ENCODE measurements at regions not wholly inside any gene's neighbourhood (a gene's known extent, or its start where the extent isn't known, plus 50 kb on each side); places are given as distances from the start of the nearest gene placed in this dataset.
"Not testable (repeated sequence)": the region's sequence is repeated elsewhere in the genome, so short reads cannot be mapped to it uniquely, and the experiment has no call there.

DNA sequence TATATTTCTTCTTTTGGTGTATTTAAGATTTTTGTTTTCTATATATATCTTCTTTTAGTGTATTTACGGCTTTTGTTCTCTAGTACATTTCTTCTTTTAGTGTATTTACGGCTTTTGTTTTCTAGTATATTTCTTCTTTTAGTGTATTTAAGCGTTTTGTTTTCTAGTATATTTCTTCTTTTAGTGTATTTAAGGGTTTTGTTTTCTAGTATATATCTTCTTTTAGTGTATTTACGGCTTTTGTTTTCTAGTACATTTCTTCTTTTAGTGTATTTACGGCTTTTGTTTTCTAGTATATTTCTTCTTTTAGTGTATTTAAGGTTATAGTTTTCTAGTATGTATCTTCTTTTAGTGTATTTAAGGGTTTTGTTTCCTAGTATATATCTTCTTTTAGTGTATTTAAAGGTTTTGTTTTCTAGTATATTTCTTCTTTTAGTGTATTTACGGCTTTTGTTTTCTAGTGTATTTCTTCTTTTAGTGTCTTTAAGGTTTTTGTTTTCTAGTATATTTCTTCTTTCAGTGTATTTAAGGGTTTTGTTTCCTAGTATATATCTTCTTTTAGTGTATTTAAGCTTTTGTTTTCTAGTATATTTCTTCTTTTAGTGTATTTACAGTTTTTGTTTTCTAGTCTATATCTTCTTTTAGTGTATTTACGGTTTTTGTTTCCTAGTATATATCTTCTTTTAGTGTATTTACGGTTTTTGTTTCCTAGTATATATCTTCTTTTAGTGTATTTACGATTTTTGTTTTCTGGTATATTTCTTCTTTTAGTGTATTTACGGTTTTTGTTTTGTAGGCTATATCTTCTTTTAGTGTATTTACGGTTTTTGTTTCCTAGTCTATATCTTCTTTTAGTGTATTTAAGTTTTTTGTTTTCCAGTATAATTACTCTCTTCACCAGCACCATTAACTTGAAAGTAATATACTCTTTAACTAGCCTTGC is 249.4 kb downstream of the SHOX start:
- DNase-seq, result not testable (repeated sequence)

DNA sequence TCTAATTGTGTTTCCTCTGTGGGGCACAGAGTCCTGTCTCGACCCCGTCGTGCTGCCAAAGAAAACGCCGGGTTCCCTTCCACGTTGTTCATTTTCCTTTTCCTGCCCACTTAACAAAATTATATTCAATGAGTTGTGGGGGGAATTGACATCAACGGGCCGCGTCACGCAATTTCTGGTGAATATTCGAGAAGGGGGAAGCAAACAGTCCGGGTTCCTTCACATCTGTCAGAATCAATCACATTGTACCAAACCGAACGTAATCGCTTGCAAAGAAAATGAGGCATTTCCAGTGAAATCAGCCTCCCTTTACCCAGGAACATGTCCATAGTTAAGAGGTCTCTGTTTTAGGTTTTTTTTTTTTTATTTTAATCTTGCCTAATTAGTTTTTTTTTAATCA is 243.5 kb downstream of the SHOX start:
- no peak for DNase-seq

DNA sequence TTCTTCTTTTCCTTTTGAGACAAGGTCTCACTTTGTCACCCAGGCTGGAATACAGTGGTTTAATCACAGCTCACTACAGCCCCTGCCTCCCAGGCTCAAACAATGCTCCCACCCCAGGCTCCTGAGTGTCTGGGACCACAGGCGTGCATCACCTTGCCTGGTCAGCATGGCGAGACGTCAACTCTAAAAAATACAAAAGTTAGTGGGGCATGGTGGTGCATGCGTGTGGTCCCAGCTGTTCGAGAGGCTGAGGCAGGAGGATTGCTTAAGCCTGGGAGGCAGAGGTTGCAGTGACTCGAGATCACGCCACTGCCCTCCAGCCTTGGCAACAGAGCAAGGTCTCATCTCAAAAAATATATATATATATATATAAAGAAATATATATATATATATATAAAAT is 242.4 kb downstream of the SHOX start:
- no peak for DNase-seq

DNA sequence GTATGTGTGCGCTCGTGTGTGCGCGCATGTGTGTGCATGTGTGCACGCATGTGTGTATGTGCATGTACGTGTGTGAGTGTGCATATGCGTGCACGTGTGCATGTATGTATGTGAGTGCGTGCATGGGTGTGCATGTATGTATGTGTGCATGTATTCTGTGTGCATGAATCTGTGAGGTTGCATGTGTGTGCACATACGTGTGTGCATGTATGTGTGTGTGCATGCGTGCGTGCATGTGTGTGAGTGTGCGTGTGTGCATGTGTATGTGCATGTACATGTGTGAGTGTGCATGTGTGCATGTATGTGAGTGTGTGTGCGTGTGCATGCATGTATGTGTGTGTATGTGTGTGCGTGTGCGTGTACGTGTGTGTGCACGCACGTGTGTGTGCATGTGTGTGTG is 241.5 kb downstream of the SHOX start:
- DNase-seq, result no peak

GRCh38 chrX:871626-872025 is 241.0 kb downstream of the SHOX start:
- no peak for DNase-seq

GRCh38 chrX:867966-868647 is 237.5 kb downstream of the SHOX start:
- DNase-seq, result no peak

GRCh38 chrX:867502-867901 is 236.9 kb downstream of the SHOX start:
- DNase-seq, result no peak

DNA sequence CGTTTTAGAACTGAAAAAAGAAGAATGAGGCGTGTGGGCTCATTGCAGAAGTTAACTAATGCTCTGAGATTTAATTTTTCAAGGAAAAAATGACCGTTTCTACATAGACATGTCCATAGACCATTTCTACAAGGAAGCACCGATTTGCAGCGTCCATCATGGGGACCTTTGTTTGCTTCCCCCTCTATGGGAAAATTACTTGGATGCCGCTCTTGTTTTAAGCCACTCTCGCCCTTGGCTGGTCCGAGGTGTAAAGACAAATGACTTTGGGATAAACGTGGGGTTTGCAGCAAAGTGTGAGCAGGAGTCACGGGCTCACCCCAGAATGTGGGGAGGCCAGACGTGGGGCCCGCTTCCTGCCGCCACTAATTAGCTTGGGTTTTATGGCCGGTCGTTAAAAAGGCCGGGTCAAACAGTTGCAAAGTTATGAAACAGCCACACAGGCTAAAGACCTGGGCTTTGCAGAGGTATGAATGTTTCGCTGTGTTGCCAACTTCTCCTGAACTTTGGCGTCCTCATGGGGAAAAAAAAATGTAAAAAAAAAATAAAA is 235.9 kb downstream of the SHOX start:
- no peak for DNase-seq

GRCh38 chrX:865422-865821 is 234.8 kb downstream of the SHOX start:
- DNase-seq, result no peak

- DNase-seq, result no peak
These were observed 231.3 kb downstream of the SHOX start for GRCh38 chrX:861921-862320.

GRCh38 chrX:861340-861890 is 230.8 kb downstream of the SHOX start:
- no peak for DNase-seq

DNA sequence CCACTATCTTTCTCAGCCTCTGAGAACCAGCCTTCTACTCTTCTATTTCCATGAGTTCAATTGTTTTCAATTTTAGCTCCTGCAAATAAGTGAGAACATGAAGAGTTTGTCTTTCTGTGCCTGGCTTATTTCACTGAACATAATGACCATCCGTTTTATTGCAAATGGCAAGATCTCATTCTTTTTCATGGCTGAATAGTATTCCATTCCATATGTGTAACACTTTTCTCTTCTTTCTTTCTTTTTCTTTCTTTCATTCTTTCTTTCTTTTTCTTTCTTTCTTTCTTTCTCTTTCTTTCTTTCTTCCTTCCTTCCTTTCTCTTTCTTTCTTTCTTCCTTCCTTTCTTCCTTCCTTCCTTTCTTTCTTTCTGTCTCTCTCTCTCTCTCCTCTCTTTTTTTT is 228.7 kb downstream of the SHOX start:
- no peak for DNase-seq

DNA sequence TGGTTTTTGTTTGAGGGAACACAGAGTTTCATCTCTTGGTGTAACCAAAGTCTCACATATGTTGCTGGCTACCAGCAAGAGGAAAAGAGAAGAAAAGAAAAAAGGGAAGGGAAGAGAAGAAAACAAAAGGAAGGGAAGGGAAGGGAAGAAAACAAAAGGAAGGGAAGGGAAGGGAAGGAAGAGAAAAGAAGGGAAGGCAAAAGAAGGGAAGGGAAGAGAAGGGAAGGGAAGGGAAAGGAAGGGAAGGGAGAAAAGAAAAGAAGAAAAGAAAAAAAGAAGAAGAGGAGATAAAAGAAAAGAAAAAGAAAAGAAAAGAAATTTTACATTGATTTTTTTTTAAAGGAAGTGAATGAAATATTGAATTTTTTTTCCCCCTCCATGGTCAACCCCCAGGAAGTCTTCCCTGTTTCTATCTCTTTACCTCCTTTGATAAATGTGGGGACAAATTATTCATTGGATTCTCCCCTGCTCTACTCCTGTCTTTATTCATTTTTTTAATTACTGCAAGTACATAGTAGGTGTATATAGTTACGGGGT is 228.0 kb downstream of the SHOX start:
- DNase-seq, result no peak

GRCh38 chrX:857376-857775 is 226.8 kb downstream of the SHOX start:
- DNase-seq, result no peak

- no peak for DNase-seq
These were observed 226.1 kb downstream of the SHOX start for GRCh38 chrX:856566-857290.

- DNase-seq, result no peak
These were observed 222.7 kb downstream of the SHOX start for GRCh38 chrX:853304-853703.

- DNase-seq, result no peak
These were observed 219.9 kb downstream of the SHOX start for GRCh38 chrX:850471-850916.

DNA sequence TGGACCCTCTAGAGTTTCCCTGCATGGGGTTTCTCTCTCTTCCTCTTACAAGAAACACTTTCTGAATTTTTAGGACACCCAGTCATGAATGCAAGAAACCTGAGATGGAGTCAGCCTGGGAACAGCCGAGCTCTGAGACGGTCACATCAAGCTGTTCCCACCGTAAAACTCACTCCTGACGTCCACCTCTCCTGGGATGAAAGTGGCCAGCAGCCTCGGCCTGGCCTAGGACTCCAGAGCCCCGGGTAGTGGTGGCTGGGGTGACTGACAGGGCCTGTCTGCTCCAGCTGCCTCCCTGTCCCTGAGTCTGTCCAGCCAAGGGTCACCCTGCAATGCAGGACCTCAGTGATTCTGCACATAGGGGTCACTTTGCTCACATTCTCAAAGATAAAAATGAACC is 217.8 kb downstream of the SHOX start:
- DNase-seq, result no peak

GRCh38 chrX:843306-843705 is 212.7 kb downstream of the SHOX start:
- DNase-seq, result no peak

- DNase-seq, result no peak
These were observed 210.0 kb downstream of the SHOX start for GRCh38 chrX:840556-840955.

- DNase-seq, result not testable (repeated sequence)
These were observed 208.1 kb downstream of the SHOX start for GRCh38 chrX:838666-839065.

- DNase-seq, result not testable (repeated sequence)
These were observed 205.3 kb downstream of the SHOX start for GRCh38 chrX:835857-836256.

DNA sequence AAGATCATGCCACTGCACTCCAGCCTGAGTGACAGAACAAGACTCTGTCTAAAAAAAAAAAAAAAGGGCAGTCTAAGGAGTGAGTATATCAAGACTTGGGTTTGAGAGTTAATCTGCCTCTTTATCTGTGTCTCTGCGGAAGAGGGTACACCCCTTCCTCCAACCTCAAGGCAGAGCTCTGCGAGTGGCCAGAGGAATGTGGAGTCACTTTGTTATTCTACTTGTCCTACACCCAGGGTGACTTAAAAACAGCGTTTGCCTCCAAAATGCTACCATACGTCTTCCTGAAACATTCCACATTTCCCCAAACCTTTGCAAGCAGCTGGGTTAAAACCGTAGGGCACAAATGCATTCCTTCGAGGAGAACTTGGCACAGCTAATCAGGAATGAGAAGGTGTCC is 199.9 kb downstream of the SHOX start:
- no peak for DNase-seq
